HG03103 (cell line): ENCODE measurements at regions not wholly inside any gene's neighbourhood (a gene's known extent, or its start where the extent isn't known, plus 50 kb on each side); places are given as distances from the start of the nearest gene placed in this dataset.
"Not testable (repeated sequence)": the region's sequence is repeated elsewhere in the genome, so short reads cannot be mapped to it uniquely, and the experiment has no call there.

ENCODE experiments used
- ATAC-seq: cut with Tn5 transposase; IDR thresholded peaks from one replicate; pipeline ENCODE4 v1.9.1; 2021; ENCODE audit warnings: low read depth; ENCODE audit not compliant: unreplicated experiment

- ATAC-seq = no peak
Observed at GRCh38 chr5:83810511-83810910, 89.9 kb upstream of the HAPLN1 start.

GRCh38 chr5:83802686-83803085 is 82.0 kb upstream of the HAPLN1 start:
- ATAC-seq = no peak

GRCh38 chr5:83800201-83800600 is 79.5 kb upstream of the HAPLN1 start:
- ATAC-seq = no peak

- not testable (repeated sequence) for ATAC-seq
Observed at GRCh38 chr5:83799020-83799419, 78.4 kb upstream of the HAPLN1 start.

- no peak for ATAC-seq
Observed at GRCh38 chr5:83789371-83789770, 68.7 kb upstream of the HAPLN1 start.

GRCh38 chr5:83787631-83788030 is 67.0 kb upstream of the HAPLN1 start:
- no peak for ATAC-seq

- no peak for ATAC-seq
Observed at GRCh38 chr5:83785176-83785668, 64.6 kb upstream of the HAPLN1 start.

GRCh38 chr5:83780699-83781350 is 60.2 kb upstream of the HAPLN1 start:
- no peak for ATAC-seq

GRCh38 chr5:83777856-83778255 is 57.2 kb upstream of the HAPLN1 start:
- ATAC-seq = no peak

- ATAC-seq = no peak
Observed at GRCh38 chr5:83776437-83777031, 55.9 kb upstream of the HAPLN1 start.
